Panc1 (cell line): ENCODE measurements at regions not wholly inside any gene's neighbourhood (a gene's known extent, or its start where the extent isn't known, plus 50 kb on each side); places are given as distances from the start of the nearest gene placed in this dataset.

ENCODE experiments used
- ATAC-seq: fragments of 200-7000 bp; cut with Tn5 transposase; 2 replicates; pipeline ENCODE4 v1.9.1; 2020; ENCODE audit warnings: mild to moderate bottlenecking, moderate library complexity
- BruUV-seq: library from RNA; stranded (reverse); fragments of 400-500 nt; replicated peaks from 2 replicates; lab custom pipeline; 2021; lab: Mats Ljungman, UMichigan
- CTCF ChIA-PET: fragments of 300-600 bp; sonication (Branson Sonifier 250); formaldehyde crosslinking; loops from one replicate; lab custom pipeline; 2022; ENCODE audit warnings: antibody characterized with exemption; lab: Charles Lee
- POLR2A ChIA-PET: fragments of 300-600 bp; sonication (Branson Sonifier 250); formaldehyde crosslinking; loops from one replicate; lab custom pipeline; 2022; ENCODE audit warnings: antibody characterized with exemption; lab: Charles Lee
- DNase-seq: peaks from one replicate; pipeline ENCODE4 v3.0.0-alpha.2; 2010; ENCODE audit warnings: low read depth, low spot score
- H3K27ac ChIP-seq: 2 replicates; pipeline ENCODE4 v1.5.1; 2011; ENCODE audit warnings: mild to moderate bottlenecking, low read length, inconsistent platforms
- H3K27me3 ChIP-seq: fragments of 200-500 bp; sonication (Bioruptor generic); 2 replicates; pipeline ENCODE4 v1.6.0; 2014; ENCODE audit warnings: low read length, inconsistent platforms; ENCODE audit not compliant: control insufficient read depth, insufficient read depth
- H3K36me3 ChIP-seq: fragments of 200-500 bp; sonication (Bioruptor generic); 2 replicates; pipeline ENCODE4 v1.5.1; 2014; ENCODE audit warnings: inconsistent platforms, mild to moderate bottlenecking, low read length, moderate library complexity; ENCODE audit not compliant: control insufficient read depth, insufficient read depth
- H3K4me1 ChIP-seq: 2 replicates; pipeline ENCODE4 v1.5.1; 2011; ENCODE audit warnings: inconsistent platforms, mild to moderate bottlenecking, low read length, moderate library complexity; ENCODE audit not compliant: control insufficient read depth, insufficient read depth
- H3K4me3 ChIP-seq, 2 experiments: 2 replicates each; pipeline ENCODE4 v1.5.1; 2011 to 2012; ENCODE audit warnings: low read depth in 2 of 2, low read length in 2 of 2, mild to moderate bottlenecking in 2 of 2, inconsistent platforms in 1 of 2, moderate library complexity in 1 of 2
- H3K9me3 ChIP-seq: fragments of 200-500 bp; sonication (Bioruptor generic); 2 replicates; pipeline ENCODE4 v1.5.1; 2014; ENCODE audit warnings: low read depth, mild to moderate bottlenecking, inconsistent platforms, low read length, moderate library complexity; ENCODE audit not compliant: control insufficient read depth, insufficient read depth
- CTCF ChIP-seq: fragments of 450-650 bp; IDR thresholded peaks from 2 replicates; pipeline ENCODE4 v1.5.1; 2017; ENCODE audit warnings: mild to moderate bottlenecking
- POLR2AphosphoS5 ChIP-seq: IDR thresholded peaks from 2 replicates; pipeline ENCODE4 v1.6.1; 2012; ENCODE audit warnings: mild to moderate bottlenecking, low read depth, low read length, moderate library complexity
- REST ChIP-seq, 2 experiments: IDR thresholded peaks; 2 replicates each; pipeline ENCODE4 v1.6.1; 2011 to 2012; ENCODE audit warnings: low read depth in 2 of 2, control low read depth in 1 of 2, low read length in 1 of 2, mild to moderate bottlenecking in 1 of 2, moderate library complexity in 1 of 2; ENCODE audit not compliant: insufficient read depth in 1 of 2
- SIN3A ChIP-seq: IDR thresholded peaks from 2 replicates; pipeline ENCODE4 v1.6.1; 2012; ENCODE audit warnings: low read depth, mild to moderate bottlenecking, low read length, moderate library complexity, borderline replicate concordance; ENCODE audit not compliant: insufficient read depth
- TCF7L2 ChIP-seq: IDR thresholded peaks from 2 replicates; pipeline ENCODE4 v1.6.1; 2011; ENCODE audit warnings: mild to moderate bottlenecking, low read depth, low read length, inconsistent platforms
- in situ Hi-C: cut with HindIII; loops from 2 replicates; pipeline ENCODE4 v1.10.0; 2016; ENCODE audit warnings: low sequenced_read_pairs, low pct_unique_long_range_greater_than_20kb
- intact Hi-C: fragments of 100-400 bp; cut with micrococcal nuclease; formaldehyde crosslinking; loops from one replicate; pipeline ENCODE4 v1.10.0; 2022; ENCODE audit not compliant: unreplicated experiment

- no TSS peak for BruUV-seq
- H3K9me3 ChIP-seq = no peaks in the 10 kb centered on the region; the same call in 1 of the 2 replicates
- no peaks in the 10 kb centered on the region for H3K4me1 ChIP-seq
- POLR2A ChIA-PET = no interaction called here
- H3K36me3 ChIP-seq = no peaks in the 10 kb centered on the region
- in situ Hi-C loops = no loop called here
- no peak for DNase-seq
- H3K27me3 ChIP-seq = peaks cover 10% of the 10 kb centered on the region
- H3K27ac ChIP-seq = no peak overlapping the region
- no peak for ATAC-seq
- intact Hi-C loops = no loop called here
- H3K4me3 ChIP-seq = no peak overlapping the region
- TF ChIP-seq TCF7L2 (no peak), CTCF (no peak)
- CTCF ChIA-PET = no interaction called here
Measured at GRCh38 chr11:119845756-119846155, 116.8 kb upstream of the NECTIN1 start.

- ChIA-PET CTCF (no interaction called here), POLR2A (no interaction called here)
- H3K9me3 ChIP-seq = no peaks in the 10 kb centered on the region; the same call in 1 of the 2 replicates
- no peak overlapping the region for H3K27ac ChIP-seq
- TF ChIP-seq TCF7L2 (no peak), POLR2AphosphoS5 (no peak), SIN3A (no peak), CTCF (no peak), REST (IDR thresholded peaks at IDR 0.05; ENCODE audit: insufficient read depth in 1 of 2, low read depth in 2 of 2, low read length in 1 of 2) (no peak)
- no peak overlapping the region for H3K4me3 ChIP-seq
- ATAC-seq (no peak), DNase-seq (no peak)
- H3K4me1 ChIP-seq = no peaks in the 10 kb centered on the region
- intact Hi-C loops (no loop called here), in situ Hi-C loops (no loop called here)
- no peaks in the 10 kb centered on the region for H3K36me3 ChIP-seq
- no TSS peak for BruUV-seq
- peaks cover 12% of the 10 kb centered on the region for H3K27me3 ChIP-seq
Measured at GRCh38 chr11:119845305-119845704, 116.3 kb upstream of the NECTIN1 start.
